ENCODE measurements at regions not wholly inside any gene's neighbourhood (a gene's known extent, or its start where the extent isn't known, plus 50 kb on each side); places are given as distances from the start of the nearest gene placed in this dataset.

DNA sequence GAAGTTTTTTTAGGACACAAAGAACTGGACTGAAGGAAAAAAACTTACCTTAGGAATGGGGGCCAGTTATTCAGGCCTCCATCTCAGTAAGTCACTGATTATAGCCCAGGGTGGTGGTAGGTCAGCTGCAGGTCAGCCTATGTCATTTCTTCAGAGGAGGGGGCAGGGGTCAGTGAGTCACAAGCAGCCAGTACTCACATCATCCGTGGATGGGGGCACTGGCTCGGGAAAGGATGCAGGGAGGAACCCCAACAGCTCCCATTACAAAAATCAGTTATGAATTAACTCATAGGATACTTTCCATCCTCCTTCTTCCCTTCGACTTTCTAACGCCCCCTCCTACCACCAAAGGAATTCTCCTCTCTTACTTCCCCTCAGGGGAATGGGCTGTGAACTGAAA is 578.3 kb downstream of the PDCD6IP start:
- no peak for DNase-seq (ENCODE audit: low read depth, low spot score)

- DNase-seq (ENCODE audit: low read depth, low spot score) = no peak
Measured at GRCh38 chr3:34377961-34378360, 579.5 kb downstream of the PDCD6IP start.

DNA sequence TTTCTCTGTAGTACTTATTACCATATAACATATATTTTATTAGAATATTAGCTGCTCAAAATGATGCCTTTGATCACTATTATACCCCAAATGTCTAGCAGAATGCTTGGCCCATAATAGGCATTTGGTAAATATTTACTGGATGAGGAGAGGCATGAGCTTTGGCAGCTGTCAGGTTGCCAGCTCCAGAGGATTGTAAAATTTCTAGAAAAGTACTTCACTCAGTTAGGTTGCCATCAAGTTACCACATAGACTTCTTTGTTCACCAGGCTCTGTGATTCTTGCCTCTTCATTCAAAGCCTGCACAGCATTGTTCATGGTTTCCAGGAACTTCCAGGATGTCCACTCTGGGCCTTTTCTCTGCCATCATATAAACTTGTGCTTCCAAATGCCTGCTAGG is 582.8 kb downstream of the PDCD6IP start:
- DNase-seq (ENCODE audit: low read depth, low spot score) = no peak

- DNase-seq (ENCODE audit: low read depth, low spot score) = no peak
Measured at GRCh38 chr3:34382859-34383258, 584.4 kb downstream of the PDCD6IP start.

- DNase-seq (ENCODE audit: low read depth, low spot score) = no peak
Measured at GRCh38 chr3:34386309-34386708, 587.9 kb downstream of the PDCD6IP start.

- DNase-seq (ENCODE audit: low read depth, low spot score) = no peak
Measured at GRCh38 chr3:34387826-34388564, 589.6 kb downstream of the PDCD6IP start.

DNA sequence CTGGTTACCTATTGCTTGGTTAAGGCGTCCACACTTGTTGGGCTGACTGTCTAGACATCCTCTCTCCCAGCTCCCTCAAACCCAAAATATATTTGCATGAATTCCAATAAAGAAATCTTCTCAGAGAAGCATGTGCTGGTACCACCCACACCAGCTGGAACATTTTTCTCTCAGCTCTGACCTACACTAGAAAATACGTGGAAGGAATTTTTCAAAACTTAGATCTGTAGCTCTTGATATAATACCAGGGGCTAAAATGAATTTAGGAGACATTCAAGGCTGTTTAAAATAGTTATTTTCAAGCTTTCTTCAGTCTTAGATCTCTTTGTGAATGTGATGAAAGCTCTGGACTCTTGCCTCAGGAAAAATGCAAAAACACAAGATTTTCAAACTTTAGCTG is 590.4 kb downstream of the PDCD6IP start:
- no peak for DNase-seq (ENCODE audit: low read depth, low spot score)

DNA sequence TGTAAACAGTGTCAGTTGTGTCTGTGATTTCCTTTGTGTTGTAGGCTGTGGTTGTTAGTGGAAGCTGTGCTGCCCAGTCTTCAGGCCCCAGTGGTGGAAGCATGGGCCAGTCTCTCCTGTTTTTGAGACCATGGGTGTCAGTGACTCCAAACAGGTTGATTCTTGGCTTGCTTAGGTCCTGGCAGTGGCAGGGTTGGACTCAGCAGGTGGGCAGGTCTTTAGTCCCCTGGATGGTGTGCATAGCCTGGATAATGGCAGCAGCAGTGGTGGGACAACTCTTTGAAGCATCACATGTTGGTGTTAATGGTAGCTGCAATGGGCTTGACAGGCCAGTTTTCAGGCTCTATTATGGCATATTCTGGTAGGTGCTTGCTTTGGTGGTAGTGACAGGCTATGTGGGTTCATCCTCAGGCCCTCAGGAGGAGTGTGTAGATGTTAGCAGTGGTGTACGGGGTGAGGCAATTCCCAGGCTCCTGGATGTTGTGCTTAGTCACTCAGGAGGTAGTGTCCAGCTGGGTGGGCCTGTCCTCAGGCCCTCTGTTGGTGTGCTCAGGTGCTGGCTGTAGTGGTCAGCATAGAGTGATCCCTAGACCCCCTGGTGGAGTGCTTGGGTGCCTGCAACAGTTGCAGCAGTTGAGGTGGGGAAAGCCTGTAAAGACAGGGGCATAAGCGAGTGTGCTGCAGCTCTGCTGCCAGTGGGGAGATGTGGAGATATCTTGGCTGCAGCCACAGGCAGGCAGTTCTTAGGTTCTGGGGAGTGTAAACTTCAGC is 596.7 kb downstream of the PDCD6IP start:
- no peak for DNase-seq (ENCODE audit: low read depth, low spot score)

DNA sequence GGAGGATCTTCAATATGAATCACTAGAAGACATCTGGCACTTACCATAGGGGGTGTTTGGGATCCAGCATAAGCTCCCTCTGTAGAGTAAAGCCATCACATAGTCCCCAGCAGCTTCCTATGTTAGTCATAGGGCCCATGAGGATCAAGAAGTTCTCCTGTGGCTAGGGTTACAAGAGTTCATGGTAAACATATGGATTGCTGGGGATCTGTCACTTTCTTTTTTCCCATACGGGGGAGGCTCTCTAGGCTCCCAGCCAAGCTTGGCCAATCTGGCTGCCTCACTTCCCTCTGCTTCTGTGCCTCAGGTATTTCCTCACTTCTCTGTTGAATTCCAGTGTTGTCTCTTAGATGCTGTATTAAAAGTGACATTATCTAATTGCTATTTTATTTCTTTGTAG is 597.9 kb downstream of the PDCD6IP start:
- no peak for DNase-seq (ENCODE audit: low read depth, low spot score)

DNA sequence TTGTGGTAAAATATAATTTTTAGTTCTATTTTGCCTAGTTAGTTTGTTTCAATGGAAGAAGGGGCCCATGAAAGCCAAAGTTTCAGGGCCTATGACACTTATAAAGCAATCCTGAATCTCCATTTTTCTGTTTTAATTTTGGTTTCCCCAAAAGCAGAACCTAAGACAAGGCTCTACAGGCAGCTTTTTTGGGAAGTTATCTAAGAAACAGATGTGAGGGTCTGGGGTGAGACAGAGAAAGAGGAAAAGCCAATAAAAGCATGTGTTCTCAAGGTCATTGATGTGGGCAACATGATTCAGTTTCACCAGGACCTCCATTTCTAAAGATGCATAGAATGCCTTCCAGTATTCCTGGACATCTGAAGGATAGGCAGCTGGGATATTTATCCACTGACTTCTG is 598.5 kb downstream of the PDCD6IP start:
- no peak for DNase-seq (ENCODE audit: low read depth, low spot score)

GRCh38 chr3:34399401-34399800 is 601.0 kb downstream of the PDCD6IP start:
- DNase-seq (ENCODE audit: low read depth, low spot score) = no peak

- DNase-seq (ENCODE audit: low read depth, low spot score) = no peak
Measured at GRCh38 chr3:34405159-34405558, 606.7 kb downstream of the PDCD6IP start.

DNA sequence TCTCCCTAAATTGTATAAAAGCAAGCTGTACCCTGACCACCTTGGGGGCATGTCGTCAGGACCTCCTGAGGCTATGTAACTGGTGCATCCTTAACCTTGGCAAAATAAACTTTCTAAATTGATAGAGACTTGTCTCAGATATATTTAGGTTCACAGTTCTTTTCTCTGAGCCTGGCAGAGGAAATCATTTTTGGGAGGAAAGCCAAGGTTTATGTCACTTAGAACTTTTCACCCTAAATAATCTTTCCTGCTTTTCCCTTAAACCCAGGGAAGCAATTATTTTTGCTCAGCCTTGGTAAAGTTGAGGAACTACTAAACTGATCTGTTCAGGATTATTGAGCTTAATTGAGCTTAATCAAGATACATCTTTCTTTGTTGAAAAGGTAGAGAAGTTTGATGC is 608.9 kb downstream of the PDCD6IP start:
- no peak for DNase-seq (ENCODE audit: low read depth, low spot score)

DNA sequence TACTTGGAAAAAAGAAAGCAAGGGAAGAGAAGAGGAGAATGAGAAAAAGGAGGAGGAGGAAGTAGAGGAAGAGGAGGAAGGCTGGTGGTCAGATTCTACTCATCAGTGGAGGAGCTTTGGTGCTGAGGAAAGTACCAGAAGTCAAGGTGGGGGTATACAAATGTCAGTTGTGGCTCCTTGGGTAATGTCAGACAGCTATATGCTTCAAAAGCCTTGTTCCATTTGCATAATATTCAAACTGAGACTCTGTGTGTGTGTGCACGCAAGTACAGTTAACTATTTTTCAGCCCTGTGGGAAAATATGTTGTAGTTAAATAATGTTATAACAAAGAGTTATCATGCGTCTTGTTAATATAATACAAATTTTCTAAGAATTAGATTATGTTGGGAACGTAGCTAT is 609.7 kb downstream of the PDCD6IP start:
- no peak for DNase-seq (ENCODE audit: low read depth, low spot score)

DNA sequence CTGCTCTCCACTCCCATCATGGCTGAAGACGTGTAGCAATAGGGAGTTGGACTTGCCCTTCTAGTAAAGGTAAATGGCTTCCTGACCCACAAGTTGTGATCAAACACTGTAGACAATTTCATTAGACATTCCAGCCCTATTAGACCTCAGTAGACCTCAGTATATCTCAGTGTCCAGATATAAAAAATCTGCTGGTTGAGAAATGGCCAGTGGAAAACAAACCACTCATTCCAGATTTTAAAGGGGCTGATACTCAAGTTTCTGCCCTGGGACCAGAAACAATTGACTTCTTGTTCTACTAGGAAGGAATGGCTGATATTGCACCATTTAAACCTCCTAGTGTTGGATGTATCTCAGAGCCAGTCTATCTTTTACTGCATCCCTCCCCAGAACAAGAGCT is 613.2 kb downstream of the PDCD6IP start:
- DNase-seq (ENCODE audit: low read depth, low spot score) = no peak

DNA sequence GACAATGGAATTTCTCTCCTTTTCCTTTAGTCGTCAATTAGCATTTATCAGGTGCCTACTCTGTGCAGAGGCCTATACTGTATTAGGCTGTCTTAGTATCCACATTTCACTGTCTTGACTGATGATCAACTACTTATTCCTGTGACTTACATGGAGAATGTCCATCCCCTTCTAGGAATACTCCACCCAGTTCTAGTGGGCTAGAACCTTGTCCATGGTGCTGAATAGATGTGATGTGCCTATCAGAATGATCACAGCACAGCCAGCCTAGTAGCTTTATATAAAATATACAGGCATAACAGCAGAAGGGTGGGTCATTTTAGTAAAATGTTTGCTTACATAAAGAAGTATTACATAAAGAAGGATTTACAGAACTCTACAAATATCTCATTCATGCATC is 621.4 kb downstream of the PDCD6IP start:
- DNase-seq (ENCODE audit: low read depth, low spot score) = no peak

DNA sequence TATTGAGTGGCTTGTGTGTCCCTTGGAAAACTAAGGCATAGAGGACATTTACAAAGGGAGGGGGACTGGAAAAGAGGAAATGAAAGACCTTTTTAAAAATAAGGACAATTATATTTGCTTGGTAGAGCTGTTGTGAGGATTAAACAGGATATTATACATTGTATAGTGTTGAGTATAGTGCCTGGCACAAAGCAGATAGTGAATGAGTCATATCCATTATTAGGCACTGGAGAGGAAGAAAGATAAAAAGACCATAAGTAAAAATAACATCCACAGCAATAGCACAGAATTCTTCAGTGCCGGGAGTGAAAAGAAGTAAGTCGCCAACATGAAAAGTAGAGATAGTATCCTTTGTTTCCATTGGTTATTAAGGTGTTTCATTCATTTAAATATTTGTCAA is 623.3 kb downstream of the PDCD6IP start:
- no peak for DNase-seq (ENCODE audit: low read depth, low spot score)

GRCh38 chr3:34439796-34440195 is 641.4 kb downstream of the PDCD6IP start:
- no peak for DNase-seq (ENCODE audit: low read depth, low spot score)

DNA sequence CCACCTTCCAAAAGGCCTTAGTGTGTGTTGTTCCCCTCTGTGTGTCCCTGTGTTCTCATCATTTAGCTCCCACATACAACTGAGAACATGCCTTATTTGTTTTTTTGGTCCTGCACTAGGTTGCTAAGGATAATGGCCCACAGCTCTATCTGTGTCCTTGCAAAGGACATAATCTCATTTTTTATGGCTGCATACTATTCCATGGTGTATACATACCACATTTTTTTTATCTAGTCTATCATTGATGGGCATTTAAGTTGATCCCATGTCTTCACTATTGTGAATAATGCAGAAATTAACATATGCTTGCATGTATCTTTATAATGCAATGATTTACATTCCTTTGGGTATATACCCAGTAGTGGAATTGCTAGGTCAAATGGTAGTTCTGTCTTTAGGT is 645.7 kb downstream of the PDCD6IP start:
- no peak for DNase-seq (ENCODE audit: low read depth, low spot score)

DNA sequence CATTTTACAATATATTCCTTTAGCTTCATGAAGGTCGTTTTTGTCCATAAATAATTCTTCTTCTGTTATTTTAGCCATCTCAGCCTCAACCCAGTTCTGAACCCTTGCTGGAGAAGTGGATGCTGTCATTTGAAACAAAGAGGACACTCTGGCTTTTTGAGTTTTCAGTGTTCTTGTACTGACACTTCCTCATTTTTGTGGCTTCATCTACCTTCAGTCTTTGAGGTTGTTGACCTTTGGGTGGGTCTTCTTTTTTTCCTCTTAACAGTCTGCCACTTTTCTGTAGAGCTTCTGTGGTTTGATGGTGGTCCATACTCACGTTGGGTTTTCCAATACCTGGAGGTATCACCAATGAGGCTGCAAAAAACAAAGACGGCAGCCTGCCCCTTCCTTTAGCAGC is 650.9 kb downstream of the PDCD6IP start:
- DNase-seq (ENCODE audit: low read depth, low spot score) = no peak

- no peak for DNase-seq (ENCODE audit: low read depth, low spot score)
Measured at GRCh38 chr3:34463414-34463813, 665.0 kb downstream of the PDCD6IP start.

GRCh38 chr3:34464646-34465045 is 666.2 kb downstream of the PDCD6IP start:
- no peak for DNase-seq (ENCODE audit: low read depth, low spot score)

DNA sequence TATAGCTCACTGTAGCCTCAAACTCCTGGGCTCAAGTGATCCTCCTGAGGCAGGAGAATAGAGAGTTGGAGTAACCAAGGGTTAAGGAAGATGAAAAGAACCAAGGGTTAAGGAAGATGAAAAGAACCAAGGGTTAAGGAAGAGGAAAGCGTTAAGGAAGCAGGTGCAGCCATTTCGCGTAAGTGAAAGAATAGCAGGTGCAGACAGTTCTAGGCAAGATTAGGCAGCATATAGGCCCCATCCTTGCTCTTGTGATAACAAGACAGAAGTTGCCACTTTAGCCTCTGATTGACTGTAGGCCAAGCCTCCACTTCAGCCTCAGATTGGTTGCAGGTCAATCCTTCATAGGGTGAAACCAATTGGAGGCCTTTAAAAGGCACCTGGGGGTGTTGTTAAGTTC is 677.4 kb downstream of the PDCD6IP start:
- DNase-seq (ENCODE audit: low read depth, low spot score) = no peak

Measured in iPS DF 19.7 (cell line).